Inflammatory macrophage treated with lipopolysaccharide for 1 hour (primary cell): ENCODE measurements at regions not wholly inside any gene's neighbourhood (a gene's known extent, or its start where the extent isn't known, plus 50 kb on each side); places are given as distances from the start of the nearest gene placed in this dataset.

Experiments used
- DNase-seq, 2 donors: peaks; one replicate each; pipeline ENCODE4 v3.0.0-alpha.2; 2020 to 2022

- peak in 1 of 2 donors; percentile 12 for DNase-seq
These were observed 90.6 kb upstream of the CACNA1E start for GRCh38 chr1:181392613-181393220.

GRCh38 chr1:181394766-181395165 lies 88.6 kb upstream of the CACNA1E start:
- DNase-seq = no peak

GRCh38 chr1:181396171-181396670 lies 87.1 kb upstream of the CACNA1E start:
- no peak for DNase-seq

- DNase-seq = no peak
These were observed 86.5 kb upstream of the CACNA1E start for GRCh38 chr1:181396811-181397210.

GRCh38 chr1:181397845-181398244 lies 85.5 kb upstream of the CACNA1E start:
- DNase-seq = no peak

- DNase-seq = no peak
These were observed 84.8 kb upstream of the CACNA1E start for GRCh38 chr1:181398544-181398943.

- no peak for DNase-seq
These were observed 77.7 kb upstream of the CACNA1E start for GRCh38 chr1:181405584-181405983.

- DNase-seq = no peak
These were observed 76.3 kb upstream of the CACNA1E start for GRCh38 chr1:181406989-181407388.

GRCh38 chr1:181409981-181410380 lies 73.3 kb upstream of the CACNA1E start:
- no peak for DNase-seq

GRCh38 chr1:181412746-181413145 lies 70.6 kb upstream of the CACNA1E start:
- DNase-seq = no peak

- DNase-seq = no peak
These were observed 70.0 kb upstream of the CACNA1E start for GRCh38 chr1:181413195-181413815.

- no peak for DNase-seq
These were observed 69.5 kb upstream of the CACNA1E start for GRCh38 chr1:181413836-181414235.

- no peak for DNase-seq
These were observed 67.0 kb upstream of the CACNA1E start for GRCh38 chr1:181416268-181416860.

- no peak for DNase-seq
These were observed 65.4 kb upstream of the CACNA1E start for GRCh38 chr1:181417915-181418314.

GRCh38 chr1:181423301-181423918 lies 59.9 kb upstream of the CACNA1E start:
- DNase-seq = no peak

- peak; percentile 42 to 95 for DNase-seq
These were observed 58.4 kb upstream of the CACNA1E start for GRCh38 chr1:181424786-181425403.

- no peak for DNase-seq
These were observed 57.8 kb upstream of the CACNA1E start for GRCh38 chr1:181425566-181425965.

GRCh38 chr1:181429462-181429861 lies 53.9 kb upstream of the CACNA1E start:
- no peak for DNase-seq

- no peak for DNase-seq
These were observed 53.1 kb upstream of the CACNA1E start for GRCh38 chr1:181430015-181430885.
